ENCODE measurements at regions not wholly inside any gene's neighbourhood (a gene's known extent, or its start where the extent isn't known, plus 50 kb on each side); places are given as distances from the start of the nearest gene placed in this dataset.

- TF ChIP-seq TEAD4 (IDR thresholded peaks at IDR 0.05) (no peak), REST (IDR thresholded peaks at IDR 0.05; ENCODE audit: low read depth) (no peak), ZBTB7A (IDR thresholded peaks at IDR 0.05; ENCODE audit: low read depth) (no peak)
These were observed 311.7 kb upstream of the NEBL start for GRCh38 chr10:21208666-21209316.

Measured in Ishikawa (cell line).